NCI-H2107 treated with DMSO at 0.1 percent for 48 hours (cell line): ENCODE measurements at regions not wholly inside any gene's neighbourhood (a gene's known extent, or its start where the extent isn't known, plus 50 kb on each side); places are given as distances from the start of the nearest gene placed in this dataset.
"Not testable (repeated sequence)": the region's sequence is repeated elsewhere in the genome, so short reads cannot be mapped to it uniquely, and the experiment has no call there.

Experiments used
- DNase-seq: peaks from one replicate; lab custom pipeline; 2025; ENCODE audit not compliant: unreplicated experiment; lab: John Stamatoyannopoulos, UW

GRCh38 chr3:71964170-71964569 lies 179.2 kb upstream of the PROK2 start:
- DNase-seq = no peak

DNA sequence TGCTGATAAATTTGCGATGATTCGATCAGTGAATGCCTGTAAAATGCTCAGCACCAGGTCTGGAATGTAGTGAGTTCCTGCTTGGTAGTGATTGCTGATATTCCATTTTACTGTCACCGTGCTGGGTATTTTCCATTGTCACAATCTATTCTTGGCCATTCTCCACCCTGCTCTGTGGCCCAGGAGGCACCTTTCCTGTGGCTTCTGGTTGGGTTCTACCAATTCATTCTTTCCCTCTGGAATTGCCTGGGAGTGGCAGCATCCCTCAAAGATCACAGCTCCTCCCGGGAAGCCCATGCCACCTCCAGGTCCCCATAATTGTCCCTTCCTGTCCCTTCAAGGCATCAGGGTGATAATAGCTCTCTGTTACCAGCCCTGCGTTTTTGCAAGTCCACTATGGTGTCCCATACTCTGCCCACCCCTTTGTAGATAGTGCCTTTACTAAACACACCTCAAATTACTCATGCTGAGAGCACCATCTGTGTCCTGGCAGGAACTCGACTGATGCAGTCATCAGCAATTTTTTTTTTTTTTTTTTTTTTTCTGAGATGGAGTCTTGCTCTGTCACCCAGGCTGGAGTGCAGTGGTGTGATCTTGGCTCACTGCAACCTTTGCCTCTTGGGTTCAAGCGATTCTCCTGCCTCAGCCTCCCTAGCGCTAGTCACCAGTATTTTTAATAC lies 177.8 kb upstream of the PROK2 start:
- DNase-seq = no peak

- no peak for DNase-seq
Measured at GRCh38 chr3:71961891-71962290, 176.9 kb upstream of the PROK2 start.

DNA sequence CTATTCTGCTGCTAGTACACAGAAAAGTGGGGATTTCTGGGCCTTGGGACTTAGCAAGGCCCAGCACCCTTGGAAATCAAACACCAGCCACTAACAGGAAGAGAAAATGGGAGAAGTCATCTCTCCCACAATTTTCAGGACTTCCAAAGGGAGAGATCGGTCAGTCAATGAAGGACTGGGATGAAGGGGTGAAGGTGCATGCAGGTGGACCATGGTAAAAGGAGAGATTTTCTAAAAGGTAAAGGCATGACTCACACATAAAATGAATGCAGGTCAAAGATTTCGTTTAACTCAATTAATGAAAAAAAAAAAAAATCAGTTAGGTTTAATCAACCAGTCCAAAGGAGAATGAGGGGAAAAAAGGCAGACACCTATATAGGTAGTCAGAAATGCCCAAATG lies 176.4 kb upstream of the PROK2 start:
- DNase-seq = no peak

GRCh38 chr3:71958533-71958932 lies 173.6 kb upstream of the PROK2 start:
- DNase-seq = no peak

DNA sequence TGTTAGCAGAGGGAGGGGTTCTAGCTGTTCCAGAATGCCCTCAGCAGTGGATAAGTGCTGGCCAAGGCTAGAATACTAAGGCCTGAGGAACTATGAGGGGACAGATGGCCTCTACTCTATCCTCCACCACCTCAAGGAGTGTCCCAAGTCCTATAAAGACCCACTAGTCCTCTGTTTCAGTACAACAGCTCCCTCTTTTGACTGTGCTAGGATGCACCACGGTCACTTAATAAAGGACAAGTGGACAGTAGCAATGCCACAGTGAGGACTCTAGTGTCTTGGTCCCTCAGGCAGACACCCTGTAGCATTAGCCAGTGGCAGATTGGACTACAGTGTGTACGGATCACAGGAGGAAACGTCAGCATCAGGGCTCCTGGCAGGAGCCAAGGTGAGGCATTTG lies 171.8 kb upstream of the PROK2 start:
- DNase-seq = no peak

DNA sequence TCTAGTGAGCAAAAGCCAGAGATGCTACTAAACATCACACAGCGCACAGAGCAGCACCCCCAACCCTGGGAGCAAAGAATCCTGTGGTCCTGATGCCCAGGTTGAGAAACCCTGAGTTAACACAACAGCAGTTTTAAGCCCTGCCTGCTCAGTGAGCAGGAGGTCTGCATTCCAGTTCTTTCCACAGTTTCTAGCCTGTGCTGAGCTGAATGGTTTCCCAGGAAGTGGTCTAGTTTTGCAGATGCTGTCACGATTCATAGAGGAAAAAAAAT lies 171.1 kb upstream of the PROK2 start:
- DNase-seq = no peak

DNA sequence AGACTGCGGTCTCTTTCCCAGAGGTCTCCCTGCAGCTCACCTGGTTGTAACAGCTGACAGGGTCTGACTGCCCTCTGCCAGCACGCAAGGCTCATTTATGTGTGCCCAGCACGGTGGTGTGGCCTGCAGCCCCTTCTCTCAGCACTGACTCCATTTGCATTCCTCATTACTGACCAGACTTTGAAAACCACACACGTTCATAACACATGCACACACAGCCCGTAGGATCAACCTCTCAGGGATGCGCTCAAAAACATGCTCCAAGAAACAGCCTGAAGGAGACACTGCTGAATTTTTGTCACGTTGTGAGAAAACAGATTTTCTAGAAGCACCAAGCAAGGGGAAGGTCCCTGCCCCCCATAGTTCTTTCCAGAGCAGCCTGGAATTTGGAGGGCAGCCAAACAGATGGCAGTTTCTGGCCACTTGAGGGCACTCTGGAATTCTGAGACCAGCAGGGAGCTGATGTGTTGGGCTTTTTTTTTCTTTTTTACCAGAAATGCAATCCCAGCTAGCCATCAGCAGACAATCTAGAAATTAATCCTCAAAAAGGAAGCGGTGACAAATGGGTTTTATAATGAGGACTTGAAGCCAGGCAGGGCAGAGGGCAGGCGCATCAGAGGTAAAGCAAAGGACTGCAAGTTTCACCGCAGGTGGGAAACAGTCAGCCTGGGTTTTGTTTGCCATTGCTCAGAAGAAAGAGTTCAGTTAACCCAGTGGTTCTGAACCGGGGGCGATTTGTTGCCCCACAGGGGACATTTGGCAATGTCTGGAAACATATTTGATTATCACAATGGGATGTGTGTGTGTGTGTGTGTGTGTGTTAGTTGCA lies 170.5 kb upstream of the PROK2 start:
- peak; percentile 54 for DNase-seq

DNA sequence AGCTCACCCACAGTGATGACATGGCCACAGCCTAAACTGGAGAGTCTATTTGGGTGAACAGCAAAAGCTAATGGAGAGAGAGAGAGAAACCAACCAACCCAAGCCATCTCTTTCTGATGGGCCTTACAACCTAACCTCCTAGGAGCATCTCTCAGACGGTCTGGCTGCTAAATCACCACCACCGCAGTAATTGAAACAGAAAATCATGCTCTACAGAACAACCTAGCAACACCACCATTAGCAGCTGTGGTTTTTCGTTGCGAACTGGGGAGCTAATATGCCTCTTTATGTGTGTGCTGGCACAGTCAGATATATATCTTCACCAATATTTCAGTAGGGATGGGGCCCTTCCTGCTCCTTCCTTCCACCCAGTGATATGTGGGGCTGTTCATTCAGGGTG lies 166.9 kb upstream of the PROK2 start:
- DNase-seq = no peak

- DNase-seq = no peak
Measured at GRCh38 chr3:71951361-71951760, 166.4 kb upstream of the PROK2 start.

- DNase-seq = no peak
Measured at GRCh38 chr3:71949442-71949841, 164.5 kb upstream of the PROK2 start.

DNA sequence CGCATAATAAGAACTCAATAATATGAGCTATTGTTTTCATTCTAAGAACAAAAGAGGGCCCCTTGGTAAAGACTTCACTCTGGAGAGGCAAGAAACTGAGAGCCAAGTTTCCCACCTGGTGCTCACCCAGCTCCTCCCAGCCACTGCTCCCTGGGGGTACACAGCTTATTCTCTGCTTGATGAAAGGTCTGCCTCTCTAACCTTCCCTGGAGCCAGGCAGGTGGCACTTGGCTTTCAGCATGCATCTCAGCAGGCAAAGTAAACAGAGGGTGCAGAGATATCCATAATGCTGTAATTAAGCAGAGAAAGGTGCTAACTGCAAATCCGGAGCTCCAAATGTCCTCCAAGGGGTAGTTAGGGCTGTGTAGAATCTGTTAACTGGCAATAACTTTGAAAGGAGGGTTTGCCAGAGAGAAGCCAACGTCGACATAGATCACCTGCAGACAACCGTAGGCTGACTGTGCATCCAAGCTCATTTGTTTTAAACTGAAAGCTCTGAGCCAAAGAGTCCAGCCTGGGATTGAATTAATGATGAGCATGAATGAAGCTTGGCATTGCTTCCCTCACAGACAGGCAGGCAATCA lies 159.6 kb upstream of the PROK2 start:
- DNase-seq = peak; percentile 88

DNA sequence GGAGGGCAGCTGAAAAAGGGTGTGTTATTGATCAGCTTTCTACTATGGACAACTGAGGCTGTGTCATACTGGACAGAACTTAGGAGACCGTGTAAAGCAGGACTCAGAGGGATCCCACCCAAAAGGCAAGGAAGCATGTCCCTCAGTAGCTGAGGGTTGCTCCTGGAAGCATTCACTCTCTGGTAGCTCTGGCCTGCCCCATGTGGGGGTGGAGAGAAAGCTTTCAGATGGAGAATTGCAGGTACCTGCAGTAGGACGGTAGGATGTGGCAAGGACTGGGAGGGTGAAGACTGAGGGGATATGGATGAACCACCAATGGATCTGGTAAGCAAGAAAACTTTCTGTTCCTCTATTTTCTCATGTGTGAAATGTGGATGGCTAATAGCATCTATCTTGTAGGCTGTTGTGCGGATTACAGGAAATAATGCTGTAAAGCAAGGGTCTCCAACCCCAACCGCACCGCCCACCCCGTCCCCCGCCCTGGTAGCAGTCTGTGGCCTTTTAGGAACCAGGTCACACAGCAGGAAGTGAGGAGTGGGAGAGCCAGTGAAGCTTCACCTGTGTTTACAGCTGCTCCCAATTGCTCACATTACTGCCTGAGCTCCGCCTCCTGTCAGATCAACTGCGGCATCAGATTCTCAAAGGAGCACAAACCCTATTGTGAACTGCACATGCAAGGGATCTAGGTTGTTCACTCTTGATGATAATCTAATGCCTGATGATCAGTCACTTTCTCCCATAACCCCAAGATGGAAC lies 157.7 kb upstream of the PROK2 start:
- peak; percentile 48 for DNase-seq

DNA sequence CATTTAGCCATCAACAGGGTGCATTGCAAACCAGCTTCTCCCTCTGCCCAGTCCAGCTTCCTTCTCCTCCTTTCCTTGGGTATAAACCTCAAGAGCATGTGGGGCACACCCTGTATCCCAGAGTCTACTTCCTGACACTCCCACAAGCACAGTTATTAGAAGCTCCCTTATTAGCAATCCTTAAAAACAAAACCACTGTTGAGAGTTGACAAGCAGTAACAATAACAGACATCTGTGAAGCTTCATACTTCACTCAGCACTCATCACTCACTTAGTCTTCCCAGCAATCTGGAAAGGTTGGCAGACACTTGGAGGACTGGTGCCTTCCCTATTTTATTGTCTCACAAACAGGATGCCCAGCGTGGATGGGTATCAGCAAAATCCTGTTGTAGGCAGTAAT lies 155.5 kb upstream of the PROK2 start:
- no peak for DNase-seq

- not testable (repeated sequence) for DNase-seq
Measured at GRCh38 chr3:71938081-71938480, 153.1 kb upstream of the PROK2 start.

DNA sequence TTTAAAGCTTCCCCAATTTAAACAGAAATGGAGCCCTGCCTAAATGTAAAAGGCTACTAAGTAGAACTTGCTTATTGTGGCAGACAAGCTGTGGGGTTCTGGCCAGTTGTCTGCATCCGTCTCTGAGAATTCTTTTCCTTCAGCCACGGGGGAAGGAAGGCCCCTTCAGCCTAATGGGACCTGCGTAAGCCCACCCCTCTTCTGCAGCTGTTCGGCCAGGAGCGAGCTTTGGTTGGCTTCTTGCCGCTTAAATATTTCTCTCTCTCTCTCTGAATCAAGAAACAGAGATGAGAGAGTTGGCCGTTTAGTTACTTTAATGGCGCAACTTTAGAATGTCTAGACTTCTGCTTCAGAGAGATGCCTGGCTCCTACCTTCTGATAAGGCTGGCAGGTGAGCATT lies 151.7 kb upstream of the PROK2 start:
- no peak for DNase-seq

DNA sequence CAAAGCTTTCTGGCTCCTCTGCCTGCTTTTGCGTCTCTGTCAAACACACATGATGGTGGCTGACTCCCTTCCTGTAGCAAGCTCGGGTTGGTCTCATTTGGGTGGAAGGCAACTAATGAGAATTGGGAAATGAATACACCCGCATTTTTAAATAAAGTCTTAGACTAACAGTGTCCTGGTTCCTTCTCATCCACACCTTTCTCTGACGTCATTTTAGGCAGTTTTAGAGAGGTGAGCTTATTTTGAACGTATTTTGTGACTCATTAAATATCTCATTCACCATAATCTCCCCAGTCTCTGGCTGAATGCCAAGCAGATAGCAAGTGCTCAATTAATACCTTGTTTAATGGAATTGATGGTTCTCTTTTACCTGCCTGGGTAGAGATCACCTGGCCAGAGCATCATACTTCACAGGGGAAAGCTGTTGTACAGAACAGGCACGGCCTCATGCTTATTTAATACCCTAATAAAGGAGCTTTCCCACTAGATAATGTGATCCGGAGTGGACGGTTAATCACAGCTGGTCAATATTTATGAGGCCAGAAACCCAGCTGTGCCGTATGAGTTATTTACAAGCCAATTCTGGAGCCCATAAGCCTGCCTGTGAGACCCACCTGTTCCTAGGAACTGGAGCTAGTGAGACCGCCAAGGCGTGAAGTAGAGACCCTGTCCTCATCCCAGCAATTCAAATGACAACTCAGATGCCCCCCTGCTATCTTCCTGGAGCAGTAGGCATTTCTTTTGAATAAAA lies 149.7 kb upstream of the PROK2 start:
- no peak for DNase-seq

DNA sequence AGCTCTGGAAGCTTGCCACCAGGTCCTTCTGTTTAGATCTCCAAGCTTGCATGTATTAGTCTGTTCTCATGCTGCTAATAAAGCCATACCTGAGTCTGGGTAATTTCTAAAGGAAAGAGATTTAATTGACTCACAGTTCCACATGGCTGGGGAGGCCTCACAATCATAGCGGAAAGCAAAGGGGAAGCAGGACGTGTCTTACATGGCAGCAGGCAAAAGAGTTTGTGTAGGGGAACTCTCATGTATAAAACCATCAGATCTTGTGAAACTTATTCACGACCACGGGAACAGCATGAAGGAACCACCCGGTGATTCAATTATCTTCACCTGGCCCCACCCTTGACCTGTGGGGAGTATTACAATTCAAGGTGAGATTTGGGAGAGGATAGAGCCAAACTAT lies 147.0 kb upstream of the PROK2 start:
- DNase-seq = no peak

GRCh38 chr3:71930056-71930991 lies 145.4 kb upstream of the PROK2 start:
- DNase-seq = no peak

DNA sequence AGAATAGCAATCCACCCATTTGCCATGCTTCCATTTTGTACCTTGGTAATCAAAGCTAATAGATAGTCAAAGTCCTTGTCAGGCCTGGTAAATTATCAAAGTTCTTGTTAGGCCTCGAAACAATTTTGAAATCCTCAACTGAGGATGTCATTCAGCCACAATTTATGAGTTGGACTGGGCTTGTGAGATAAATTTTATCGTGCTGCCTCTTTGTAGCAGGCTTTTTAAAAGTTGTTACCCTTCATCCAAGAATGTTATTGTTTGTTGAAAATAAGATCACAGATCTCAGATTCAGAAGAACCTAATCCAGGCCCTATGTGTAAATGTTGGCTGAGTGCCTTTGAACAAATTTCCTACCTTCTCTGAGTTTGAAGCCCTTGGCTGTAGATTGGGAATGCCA lies 143.3 kb upstream of the PROK2 start:
- DNase-seq = no peak
